Dermis microvascular lymphatic vessel endothelial cell (primary cell): ENCODE measurements at regions not wholly inside any gene's neighbourhood (a gene's known extent, or its start where the extent isn't known, plus 50 kb on each side); places are given as distances from the start of the nearest gene placed in this dataset.

ENCODE experiments used
- DNase-seq, 2 donors: peaks; one replicate each; pipeline versions ENCODE4 v3.0.0 to v3.0.0-alpha.2; 2010; ENCODE audit warnings: low read depth in 2 of 2

DNA sequence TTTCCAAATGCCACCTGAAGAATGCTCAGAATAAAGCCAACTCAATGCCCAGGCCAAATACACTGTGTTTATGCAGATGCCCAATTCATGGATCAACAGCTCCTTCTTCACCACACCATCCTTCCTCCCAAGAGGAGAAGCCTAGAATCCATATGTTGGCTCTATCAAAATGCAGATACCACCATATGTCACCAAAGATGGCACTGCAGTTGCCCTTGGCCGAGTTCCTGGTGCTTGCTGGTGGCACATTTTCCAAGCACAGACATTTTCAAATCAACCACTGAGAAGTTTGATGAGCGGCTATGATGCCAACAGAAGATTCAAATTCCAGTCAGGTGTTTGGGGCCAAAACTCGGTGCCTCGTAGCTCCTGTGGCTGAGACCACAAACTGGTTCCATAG lies 430.3 kb downstream of the AJAP1 start:
- DNase-seq, result no peak

DNA sequence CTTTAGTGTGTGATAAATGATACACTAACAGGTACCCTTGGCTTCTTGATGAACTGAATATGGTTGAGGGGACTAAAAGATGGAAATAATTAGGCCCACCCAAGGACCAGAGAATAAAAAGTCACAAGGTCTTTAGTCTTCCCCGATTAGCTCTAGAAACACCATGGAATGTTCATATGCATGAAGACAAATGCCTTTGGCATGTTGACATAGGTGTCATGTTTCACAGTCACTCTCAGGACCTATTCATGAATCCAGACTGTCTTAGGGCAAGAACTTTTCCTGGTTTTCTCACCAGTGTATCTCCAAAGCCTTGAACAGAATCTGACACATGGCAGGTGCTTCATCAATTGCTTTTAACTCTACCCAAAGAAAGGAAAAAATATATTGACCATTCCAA lies 412.8 kb downstream of the AJAP1 start:
- no peak for DNase-seq

DNA sequence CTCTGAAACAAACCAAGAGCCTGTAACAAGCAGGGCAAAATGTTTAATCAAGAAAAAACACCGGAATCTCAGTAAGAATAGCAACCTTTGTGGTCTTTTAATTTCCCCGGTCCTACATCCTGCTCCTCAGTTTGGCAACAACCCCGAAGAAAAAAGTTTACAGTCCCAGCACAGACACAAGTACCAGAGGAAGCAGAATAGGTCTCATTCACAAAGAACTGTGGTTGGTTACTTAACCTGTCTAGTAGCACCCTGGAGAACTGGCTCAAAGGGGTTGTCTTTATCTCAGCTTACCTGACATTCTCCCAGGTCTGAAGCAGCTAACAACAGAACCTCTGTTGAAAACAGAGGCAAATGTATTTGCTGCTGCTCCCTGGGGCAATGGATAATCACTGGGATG lies 399.3 kb downstream of the AJAP1 start:
- DNase-seq, result no peak

DNA sequence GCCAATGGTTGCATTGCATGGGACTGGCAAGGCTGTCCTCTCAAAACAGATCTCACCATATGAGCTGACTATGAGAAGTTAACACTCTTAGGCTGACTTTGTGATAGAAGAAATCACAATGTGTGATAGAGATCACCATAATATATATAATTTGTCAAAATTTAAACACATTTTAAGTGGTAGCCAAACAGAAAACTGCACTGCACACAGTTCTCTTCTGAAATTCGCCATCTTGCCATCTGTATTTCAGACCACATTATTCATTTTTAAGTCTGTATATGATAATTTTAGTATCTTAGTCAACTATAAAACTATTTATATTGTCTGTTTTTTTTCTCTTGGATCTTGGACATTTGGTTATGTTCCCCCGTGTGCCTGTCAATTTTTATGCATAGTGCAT lies 374.7 kb downstream of the AJAP1 start:
- no peak for DNase-seq

DNA sequence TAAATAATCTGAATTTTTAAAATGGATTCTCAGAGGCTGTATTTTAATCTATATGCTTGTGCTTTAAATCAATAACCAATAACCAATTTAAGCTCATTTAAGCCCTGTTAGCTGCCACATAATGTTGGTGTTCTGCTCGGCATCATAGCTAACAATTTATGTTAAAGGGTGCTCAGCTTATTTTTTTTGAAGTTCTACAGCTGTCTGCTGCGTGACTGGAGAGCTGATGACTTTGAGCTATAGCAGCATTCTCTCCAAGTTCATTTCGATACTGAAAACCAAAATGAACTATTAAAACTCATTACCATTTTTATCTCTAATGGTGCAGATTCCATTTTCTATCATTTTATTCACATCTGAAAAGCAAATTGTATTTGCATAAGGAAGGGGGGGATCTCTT lies 357.8 kb downstream of the AJAP1 start:
- DNase-seq, result no peak

DNA sequence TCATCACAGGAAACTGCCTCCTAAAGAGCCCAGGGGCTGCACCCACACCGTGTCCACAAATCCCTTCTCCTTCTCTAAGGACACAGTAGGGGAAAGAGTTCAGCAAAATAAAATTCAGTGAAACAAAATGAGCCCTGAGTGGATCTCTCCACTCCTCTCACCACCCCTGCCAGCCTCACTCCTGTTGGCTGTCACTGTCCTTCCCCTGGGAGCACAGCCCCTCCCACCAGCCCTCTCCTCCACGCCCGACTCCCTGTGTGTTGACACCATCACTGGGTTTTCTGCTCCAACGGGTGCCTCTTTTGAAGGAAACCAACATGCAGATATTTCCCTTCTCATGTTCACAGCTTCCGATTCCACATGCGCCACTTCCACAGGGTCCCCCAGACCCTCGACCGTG lies 356.2 kb downstream of the AJAP1 start:
- DNase-seq, result no peak

DNA sequence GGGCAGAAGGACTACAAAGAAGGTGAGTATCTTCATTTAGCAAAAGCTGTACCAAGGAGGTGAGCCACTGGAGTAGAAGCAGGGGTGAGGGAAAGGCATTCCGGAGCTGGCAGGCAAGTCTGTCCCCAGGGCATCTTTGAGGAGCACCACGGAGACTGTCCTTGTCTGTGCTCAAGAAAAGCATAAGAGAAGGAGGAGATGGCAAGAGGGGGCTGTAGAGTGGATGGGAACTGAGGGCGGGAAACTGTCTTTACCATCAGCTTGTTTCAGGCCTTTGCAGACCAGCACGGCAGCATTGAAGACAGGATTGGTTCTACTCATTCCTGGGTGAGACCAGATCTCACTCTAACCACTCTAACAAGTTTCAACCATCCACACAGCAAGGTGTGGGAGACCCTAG lies 355.8 kb downstream of the AJAP1 start:
- no peak for DNase-seq

DNA sequence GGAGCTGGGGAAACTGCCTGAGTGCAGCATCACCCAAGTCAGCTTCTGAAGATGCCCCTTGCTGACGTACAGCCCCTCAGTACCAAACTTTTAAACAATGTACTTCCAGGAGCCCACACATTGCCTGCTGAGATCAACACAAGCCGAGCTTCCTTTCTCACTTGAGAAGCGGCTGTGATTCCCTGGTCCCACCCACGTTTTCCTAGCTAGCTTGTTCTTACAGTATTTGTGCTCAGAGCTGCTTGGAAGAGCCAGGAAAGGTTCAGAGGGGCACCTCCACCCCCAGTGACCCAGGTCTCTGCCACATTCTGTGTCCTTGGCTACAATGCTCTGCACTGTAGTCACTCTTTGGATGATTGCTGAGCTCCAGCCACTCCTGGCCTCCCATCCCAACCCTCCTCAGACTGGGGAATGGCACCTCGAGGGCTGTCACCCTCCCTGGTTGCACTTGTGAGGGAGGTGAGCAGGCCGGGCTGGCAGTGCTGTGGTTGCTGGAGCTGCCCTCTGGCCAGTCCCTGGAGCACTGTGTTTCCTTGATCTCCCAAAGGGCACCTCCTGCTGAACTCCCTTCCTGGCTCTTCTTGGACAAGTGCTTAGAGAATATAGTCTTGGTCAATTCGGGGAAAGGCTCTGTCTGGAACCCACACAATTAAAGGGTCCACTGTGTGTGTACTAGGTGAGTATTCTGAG lies 355.1 kb downstream of the AJAP1 start:
- DNase-seq, result no peak

DNA sequence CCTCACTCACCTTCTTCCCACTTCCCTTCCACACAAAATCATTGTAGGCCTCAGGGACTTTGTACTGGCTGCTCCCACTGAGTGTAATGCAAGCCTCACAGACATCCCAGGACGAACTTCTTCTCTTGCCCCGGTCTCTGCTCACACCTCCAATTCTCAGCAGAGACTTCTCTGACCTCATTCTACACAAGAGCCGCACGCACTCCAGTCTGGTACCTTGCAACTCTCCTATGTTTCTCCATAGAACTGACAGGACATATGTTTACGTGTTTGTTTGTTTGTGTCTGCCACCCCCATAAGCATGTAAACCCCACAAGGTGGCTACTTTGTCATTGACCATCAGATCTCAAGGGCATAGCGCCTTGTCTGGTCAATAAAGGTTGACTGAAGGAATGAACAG lies 350.8 kb downstream of the AJAP1 start:
- DNase-seq, result no peak

DNA sequence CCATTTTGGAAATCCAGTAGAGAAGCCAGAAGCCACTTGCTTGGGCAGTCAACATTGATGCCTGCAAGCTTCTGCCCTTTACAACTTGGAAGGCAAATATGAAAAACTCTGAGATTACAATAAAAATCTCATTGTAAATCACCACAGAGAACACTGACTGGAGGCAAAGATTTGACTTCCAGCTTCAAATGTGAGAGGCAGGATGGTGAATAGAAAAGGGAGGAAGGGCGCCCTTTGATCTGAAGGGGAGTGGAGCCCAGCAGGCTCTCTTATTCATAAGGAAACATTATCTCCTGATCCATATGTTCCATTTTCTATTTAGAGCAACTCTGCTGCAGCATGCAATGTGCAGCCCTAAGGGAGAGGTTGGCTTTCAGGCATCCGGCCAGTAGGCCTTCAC lies 348.3 kb downstream of the AJAP1 start:
- DNase-seq, result no peak

DNA sequence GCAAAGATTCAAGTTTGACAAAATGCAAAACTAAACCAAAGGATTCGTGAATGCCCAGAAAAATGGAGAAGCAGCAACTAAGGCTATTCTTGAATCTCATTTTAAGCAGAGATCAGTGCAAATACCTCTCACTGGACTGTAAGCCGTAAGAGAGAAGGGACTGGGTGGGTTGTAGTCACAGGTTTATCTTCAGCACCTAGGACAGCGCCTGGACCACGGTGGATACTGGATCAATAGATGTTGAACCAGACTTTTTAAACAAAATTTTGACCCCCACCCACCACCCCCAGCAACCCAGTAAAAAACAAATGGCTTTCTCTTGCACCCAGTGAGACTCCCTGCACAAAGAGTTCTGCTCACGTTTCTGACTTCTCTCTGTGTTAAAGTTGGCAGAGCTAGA lies 347.1 kb downstream of the AJAP1 start:
- DNase-seq, result no peak

DNA sequence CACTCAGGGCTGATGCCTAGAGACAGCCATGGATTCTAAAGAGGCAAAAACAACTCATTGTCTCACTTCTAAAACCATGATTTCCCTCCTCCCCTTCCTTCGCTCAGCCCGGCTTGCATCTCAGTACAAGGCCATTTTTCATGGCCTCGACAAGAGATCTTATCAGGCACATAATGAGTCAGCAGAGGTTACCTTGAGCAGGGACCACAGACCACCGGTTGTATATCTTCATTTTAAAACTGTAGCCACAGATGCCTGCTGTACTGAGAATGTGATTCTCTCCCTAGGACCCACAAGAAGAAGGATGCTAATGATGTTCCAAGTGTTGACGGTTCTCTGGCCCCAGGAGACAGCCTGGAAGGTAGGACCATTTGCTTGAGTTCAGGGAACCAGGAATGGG lies 331.9 kb downstream of the AJAP1 start:
- DNase-seq, result no peak

DNA sequence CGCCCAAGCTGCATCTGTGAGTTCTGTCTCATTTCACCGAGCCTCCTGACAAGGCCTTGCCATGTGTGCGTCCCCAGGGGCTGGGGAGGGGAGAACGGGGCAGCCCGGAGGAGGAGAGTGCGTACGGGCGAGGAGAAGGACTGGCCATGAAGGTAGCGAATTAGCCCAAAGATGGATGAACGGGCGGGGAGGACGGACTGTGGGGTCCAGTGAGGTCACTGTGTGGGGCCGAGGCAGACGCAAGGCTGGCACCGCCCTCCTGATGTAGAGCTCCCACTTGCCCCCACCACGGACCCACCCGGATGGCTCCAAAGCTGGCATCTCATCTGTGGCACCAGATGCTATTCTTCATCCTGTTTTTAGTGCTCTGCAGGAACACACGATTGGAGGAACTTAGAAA lies 330.4 kb downstream of the AJAP1 start:
- no peak for DNase-seq

DNA sequence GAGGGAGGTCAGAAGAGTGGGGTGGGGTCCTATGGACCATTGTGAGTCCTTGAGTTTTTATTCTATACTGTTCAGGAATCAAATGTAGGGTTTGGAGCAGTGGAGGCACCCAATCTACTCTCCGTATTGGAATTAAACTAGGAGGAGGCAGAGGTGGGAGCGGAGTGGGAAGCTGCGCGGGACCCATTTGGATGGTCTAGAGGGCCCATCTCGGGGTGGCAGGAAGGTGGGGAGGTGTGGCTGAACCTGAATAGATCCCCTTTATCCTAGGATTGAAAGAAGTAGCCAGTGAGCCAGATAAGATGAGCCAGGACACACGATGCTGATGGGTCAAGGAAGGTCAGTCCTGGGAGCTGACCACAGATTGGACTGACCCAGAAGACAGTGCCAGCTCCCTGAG lies 325.8 kb downstream of the AJAP1 start:
- no peak for DNase-seq

DNA sequence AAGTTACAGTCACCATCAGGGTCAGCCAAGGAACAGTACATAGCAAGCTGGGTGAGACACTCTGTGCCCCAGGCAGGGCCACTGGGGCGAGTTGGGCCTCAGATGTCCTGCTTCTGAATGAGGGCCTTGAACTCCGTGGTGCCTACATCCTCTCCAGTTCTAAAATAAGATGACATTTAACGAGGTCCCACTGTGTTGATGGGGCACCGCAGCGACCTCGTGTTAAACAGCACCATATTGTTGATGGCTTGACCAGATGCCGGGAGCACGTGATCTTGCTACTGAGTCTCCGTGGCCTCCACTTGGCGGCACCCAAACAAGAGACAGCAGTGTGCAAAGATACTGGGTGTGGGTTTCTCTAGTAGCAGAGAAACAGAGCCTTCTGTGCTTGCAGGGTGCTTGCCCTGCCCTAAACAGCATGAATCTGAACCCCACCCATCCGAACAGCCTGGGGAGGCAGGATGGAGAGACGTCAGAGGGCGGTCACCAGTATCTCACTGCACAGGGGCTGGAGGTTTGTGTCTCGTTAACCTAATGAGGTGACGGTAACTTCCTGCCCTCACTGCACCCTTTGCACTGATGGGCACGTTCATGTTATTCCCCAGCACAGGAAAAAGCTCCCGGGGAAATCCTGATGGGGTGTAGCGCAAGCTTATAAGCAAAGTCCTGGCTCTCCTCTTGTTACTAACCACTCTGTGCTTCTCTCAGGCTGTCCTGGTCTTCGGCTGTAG lies 324.4 kb downstream of the AJAP1 start:
- no peak for DNase-seq

DNA sequence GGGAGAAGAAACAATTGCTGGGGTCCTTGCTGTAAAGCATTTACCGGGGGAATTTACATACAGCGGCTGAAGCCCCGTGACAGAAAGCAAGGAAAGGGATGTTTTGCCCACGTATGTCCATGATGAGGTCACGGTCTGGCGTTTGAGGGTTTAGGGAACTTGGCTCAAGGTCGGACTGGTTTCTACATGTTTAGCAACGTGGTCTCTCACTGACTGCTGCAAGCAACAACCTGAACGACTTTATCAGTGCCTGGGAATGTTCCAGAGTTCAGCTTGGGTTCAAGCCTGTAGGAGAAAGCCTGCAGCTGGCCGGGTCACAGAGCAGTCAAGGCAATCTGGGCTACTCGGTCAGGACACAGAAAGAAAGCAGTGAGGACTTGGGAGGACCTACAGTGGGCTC lies 323.3 kb downstream of the AJAP1 start:
- DNase-seq, result no peak

DNA sequence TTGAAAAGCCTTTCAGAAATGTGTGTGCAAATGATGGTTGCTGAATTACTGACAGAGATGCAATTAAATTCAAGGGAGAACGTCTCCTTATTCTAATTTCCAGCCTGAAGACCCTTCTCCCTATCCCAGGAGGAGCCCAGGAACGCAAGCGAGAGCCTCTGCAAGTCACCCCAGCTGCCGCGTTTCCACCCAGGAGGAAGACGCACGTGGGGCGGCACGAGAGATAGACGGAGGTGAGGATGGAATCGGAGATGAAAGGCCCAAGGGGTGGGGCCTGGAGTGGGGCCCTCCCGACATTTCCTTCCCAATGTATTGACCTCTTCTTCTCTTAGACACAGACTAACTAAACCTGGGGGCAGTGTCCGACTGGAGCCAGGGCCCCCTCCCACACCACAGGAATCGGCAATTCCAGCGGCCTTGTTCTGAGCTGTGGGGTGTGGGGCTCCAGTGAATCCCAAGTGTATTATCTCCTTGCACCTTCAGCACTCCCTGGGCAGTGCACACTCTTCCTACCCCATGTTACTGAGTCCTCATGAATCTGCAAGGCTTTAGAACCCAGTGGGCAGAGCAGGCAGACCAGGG lies 322.5 kb downstream of the AJAP1 start:
- no peak for DNase-seq

DNA sequence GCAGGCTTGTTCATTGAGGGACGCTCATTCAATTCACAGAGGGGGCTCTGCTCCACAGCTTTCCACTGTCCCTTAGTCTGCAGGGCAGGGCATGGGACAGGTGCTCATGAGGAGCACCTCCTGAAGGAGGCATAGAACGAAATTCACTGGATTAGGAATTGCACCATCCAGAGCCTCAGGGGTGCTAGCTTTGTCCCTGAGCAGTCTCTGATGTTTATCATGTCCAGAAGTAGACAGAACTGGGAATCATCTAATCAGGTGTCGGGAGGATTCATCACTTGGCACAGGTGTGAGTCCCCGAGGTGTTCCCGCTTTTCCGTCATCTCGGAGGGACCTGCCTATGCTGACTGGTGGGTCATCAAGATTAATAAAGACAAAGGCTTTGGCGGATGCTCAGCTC lies 321.4 kb downstream of the AJAP1 start:
- DNase-seq, result no peak

DNA sequence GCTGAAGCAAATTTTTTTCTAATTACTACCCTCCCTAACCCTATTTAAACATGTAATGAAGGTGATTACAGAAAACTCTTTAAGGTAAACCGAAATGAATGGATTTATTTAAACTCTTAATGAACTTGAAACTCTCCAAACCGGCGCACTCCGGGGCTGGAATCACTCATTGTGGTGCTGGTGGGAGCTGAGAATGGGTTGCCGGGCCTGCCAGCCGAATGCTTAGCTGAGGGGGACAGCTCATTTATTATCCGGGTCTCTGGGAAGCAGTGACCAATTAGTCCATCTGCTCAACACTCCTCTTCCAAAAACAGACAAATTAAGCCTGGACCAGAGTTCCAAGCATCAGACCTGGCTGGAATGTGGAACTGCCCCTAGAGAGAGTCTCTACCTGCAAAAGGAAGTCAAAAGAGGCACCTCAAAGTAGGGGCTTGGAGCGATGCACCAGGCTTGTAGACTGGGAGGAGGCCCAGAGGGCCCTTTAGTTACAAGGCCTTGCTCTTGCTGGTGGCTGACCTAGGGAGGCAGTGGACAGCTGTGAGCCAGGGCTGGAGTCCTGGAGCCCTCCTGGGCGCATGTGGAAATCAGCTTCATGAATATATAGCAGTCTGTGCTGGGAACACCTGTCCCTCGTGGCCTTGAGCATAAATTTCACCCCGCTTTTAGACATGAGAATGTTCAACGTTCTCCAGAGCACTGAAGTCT lies 320.7 kb downstream of the AJAP1 start:
- DNase-seq, result no peak

DNA sequence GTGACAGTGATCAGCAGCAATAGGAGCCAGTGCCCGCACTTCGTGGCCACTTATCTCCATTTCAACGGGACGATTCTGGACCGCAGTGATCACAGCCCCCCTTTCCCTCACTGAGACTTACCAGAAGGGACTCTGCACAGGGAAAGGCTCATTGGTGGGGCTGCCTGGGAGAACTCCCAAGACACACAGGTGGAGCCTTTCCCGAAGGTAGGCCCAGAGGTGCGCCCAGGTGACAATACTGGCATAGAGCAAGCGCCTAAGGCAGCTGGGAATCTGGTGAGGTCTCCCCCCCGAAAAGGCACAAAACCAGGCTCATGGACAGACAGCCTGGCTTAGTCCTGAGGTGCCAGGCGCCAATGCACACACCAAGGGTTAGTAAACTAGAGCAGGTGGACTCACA lies 318.9 kb downstream of the AJAP1 start:
- DNase-seq, result no peak

DNA sequence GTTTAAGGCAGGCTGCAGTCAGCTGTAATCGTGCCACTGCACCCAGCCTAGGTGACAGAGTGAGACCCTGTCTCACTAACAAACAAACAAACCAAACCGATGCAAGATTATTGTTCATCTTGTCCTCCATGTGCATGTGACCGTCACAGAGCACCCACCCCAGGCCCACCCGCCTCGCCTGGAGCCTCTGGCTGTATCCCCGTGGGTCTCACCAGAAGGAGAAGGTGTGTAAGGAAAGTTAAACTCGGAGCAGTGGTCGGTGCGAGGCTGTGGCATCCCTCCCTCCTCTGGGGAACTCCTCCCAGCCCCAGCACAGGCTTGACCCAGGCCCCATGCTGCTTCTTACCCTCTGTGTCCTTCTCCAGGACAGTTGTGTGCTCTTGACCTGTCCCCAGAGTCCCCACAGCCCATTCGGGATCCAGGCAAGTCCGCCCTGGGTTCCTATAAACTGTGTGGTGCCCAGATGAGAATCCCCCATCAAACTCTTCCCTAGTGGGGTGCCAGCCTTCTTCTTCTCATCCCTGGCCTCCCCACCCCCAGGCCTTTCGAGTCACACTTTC lies 318.4 kb downstream of the AJAP1 start:
- DNase-seq, result no peak

DNA sequence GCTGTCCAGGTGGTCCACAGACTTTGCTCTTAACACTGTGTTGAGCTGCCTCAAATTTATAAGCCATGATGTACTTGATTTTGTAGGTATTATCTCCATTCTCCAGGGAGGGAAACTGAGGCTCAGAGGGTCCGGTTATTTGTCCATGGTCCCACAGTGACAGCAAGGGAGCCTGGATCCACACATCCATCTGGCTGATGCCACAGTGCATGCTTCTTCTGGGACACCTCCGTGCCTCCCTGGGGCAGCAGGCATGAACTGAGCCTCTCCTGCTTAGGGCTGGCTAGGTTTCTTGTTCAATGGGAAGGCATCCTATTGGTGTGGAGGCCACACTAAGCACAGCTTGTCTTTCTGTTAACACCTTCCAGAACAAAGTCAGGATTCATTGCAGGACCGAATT lies 317.3 kb downstream of the AJAP1 start:
- no peak for DNase-seq
